ENCODE measurements at regions not wholly inside any gene's neighbourhood (a gene's known extent, or its start where the extent isn't known, plus 50 kb on each side); places are given as distances from the start of the nearest gene placed in this dataset.
"Not testable (repeated sequence)": the region's sequence is repeated elsewhere in the genome, so short reads cannot be mapped to it uniquely, and the experiment has no call there.

DNA sequence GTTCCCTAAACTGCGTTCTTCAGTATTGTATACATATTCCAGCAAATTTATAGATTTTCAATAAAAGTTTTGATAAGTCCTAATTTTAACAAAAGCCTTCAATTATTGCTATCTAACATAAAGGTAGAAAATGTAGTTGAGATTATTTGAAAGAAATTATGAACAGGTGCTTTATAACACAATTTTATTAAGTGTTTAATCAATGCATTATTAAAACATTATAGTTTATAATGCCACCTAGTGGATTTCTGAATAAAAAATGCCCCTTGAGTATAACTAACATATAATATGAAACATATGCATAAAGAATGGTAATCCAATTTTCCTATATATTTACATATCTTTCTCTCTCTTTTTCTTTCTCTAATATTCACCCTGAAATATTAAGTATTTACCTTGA lies 515.3 kb downstream of the SLC6A15 start:
- no peak for DNase-seq (ENCODE audit: low read depth in 2 of 2)

DNA sequence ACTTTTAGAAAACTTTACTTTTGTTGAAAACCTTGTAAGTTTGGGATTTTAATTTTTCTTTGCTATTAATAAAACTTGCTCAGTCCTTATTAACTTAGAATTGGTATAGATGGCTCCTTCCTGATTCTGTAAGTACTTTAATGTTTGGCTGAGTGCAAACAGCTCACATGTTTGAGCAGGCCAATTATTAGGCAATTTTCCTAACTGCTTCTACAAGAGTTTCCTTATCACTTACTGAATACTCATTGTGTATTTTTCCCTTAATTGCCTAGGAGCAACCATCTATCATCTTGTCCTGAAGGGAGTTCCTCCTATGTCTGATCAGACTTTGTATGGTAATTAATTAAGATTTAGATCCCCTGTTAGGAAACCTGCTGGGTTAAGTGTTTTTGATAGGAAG lies 521.4 kb downstream of the SLC6A15 start:
- DNase-seq (ENCODE audit: low read depth in 2 of 2), result not testable (repeated sequence)

DNA sequence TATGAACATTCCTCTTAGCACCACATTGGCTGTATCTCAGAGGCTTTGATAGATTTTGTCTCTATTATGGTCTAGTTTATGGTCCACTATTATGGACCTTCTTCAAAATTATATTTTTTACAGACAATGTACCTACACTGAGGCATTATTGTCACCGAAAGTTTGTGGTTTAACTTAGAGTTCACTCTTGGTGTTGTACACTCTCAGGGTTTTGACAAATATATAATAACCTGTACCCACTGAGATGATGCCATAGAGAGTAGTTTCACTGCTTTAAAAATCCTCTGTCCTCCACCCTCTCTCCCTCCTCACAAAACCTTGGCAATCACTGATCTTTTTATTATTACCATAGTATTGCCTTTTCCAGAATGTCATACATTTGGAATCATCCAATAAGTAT lies 528.2 kb downstream of the SLC6A15 start:
- no peak for DNase-seq (ENCODE audit: low read depth in 2 of 2)

DNA sequence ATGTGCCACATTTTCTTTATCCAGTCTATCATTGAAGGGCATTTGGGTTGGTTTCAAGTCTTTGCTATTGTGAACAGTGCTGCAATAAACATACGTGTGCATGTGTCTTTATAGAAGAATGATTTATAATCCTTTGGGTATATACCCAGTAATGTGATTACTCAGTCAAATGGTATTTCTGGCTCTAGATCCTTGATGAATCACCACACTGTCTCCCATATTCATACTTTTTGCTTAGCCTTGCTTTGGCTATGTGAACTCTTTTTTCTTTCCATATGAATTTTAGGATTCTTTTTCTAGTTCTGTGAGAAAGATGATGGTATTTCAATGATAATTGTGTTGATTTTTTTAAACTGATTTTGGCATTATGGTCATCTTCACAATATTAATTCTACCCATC lies 530.1 kb downstream of the SLC6A15 start:
- not testable (repeated sequence) for DNase-seq (ENCODE audit: low read depth in 2 of 2)

DNA sequence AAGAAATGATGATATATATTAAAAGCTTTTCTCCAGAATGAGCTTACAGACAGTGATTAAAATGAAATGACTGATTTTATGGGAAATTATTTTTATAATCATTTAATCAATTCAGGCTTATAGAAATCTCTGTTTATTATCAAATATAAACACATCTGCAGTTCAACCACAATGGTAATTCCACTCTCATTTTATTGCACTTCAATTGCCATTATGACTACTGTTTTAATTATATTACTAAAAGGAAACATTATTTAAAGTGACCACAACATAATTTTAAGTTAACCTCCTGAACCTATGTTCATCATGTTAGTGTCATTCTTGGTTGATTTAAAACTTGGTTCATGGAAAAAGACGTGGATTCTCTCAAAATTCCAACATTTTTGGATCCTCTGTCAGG lies 536.3 kb downstream of the SLC6A15 start:
- DNase-seq (ENCODE audit: low read depth in 2 of 2), result no peak

DNA sequence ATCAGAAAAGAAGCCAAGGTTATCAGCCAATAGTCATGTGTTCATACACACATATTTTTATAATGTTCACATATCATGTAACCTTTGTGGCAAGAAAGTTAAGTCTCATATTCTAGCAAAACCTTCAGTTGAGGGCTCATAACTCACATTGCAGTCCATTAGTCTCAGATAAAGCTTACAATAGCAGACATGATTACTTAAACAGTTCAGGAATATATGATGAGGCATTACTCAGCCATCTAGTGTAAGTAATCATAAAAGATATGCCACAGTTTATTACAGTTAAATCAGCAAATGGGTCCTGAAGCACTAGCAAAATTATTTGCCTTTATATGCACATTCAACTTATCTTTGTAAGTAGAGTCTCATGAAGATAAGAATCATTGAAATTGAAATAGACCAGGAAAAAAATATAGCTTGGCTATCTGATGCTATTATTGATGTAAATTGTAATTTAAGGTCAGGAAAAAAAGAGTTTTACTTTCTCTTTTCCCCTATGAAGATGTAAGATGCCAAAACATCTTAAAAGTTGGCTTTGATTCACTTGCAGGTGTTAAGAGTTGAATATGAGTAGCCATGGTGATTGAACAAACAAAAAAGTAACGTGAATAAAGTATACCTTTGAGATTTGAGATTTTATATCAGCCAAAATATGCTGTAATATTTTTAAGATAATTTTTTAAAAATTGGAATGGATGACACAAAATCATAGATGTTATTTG lies 537.0 kb downstream of the SLC6A15 start:
- DNase-seq (ENCODE audit: low read depth in 2 of 2), result no peak

DNA sequence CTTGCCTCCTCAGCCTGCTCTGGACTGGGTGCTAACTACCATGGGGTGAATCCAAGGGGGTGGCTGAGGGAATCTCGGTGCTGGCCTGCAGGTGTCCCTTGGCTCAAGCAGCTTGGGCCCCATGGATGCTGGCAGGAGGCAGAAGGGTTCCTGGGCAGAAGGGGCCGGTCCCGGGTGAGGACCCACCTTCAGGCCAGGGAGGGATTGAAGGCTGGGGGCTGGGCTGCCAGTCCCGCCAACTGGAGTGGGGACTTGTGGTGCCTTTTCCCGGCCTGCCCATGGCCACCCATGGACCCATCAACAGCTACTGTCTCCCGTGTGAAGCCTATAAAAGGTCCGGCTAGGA lies 550.1 kb downstream of the SLC6A15 start:
- no peak for DNase-seq (ENCODE audit: low read depth in 2 of 2)

DNA sequence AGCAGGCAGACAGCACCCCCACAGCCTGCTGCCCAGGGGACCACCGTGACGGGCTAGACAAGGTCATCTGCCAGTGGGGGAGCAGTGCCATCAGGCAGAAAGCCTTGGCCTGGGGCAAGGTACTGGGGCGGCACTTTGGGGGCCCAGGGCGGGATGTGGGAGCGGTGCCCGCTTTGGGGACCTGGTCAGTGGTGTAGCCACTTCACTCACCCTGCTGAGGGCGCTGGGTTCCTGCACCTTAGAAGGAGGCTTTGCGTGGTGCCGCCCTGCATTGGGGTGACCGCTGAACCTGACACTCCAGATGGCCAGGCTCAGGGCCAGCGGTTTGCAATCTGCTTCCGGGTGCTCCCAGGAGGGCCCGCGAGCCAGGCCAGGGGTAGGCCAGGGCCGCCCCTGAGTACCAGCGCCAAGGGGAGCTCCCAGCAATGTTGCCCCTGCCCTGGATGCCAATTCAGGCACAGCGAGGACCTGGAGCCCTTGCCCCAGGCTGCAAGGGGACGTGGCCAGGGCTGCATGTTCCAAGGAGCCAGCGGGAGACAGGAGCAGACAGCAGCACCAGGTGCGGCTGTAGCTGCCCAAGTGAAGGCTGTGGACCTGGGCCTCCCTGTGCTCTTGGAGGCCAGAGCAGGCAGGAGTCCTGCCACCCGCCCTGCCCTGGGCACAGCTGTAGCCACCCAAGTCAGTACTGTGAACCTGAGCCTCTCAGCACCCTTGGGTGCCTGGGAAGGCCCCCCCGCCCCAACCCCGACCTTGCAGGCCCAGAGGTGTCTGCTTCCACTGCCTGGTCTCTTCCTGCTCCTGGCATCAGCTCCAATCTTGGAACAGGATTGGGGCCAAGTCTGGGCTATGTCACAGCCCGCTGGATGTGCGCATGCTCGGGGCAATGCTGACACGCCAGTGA lies 550.7 kb downstream of the SLC6A15 start:
- DNase-seq (ENCODE audit: low read depth in 2 of 2), result no peak

DNA sequence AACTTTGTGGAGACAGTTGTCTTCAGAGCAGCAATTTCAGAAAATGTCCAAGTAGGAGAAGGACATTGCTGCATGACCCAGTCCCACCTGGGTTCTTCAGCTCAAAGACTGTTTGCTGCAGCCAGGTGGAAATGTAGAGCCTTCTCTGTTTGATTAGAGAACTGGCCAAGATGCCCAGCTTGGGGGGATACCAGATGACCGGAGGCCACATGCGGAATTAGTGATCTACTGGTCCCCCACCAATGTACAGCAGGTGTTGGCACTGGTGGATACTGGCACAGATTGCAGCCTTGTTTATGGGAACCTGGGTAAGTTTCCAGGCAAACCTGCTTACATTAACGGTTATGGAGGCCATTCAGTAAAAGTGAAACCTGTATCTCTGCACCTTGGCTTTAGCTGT lies 555.3 kb downstream of the SLC6A15 start:
- no peak for DNase-seq (ENCODE audit: low read depth in 2 of 2)

DNA sequence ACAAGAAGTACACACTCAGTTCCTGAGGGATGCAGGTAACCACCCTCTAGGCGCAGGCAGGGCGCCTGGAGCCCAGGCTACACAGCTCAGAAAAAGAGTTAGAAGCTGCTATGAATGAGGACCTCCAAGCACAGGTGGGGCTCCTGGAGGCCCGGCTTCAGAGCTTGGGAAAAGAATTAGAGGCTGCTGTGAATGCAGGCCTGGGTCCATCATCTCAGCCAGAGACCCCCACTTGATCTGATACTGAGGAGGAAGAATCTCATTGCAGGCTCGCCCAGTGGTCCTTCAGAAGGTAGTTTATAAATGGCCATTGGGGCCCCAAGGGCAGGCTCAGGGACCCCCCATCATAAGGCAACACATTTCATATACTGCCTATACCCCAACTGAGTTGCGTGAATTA lies 556.4 kb downstream of the SLC6A15 start:
- no peak for DNase-seq (ENCODE audit: low read depth in 2 of 2)

DNA sequence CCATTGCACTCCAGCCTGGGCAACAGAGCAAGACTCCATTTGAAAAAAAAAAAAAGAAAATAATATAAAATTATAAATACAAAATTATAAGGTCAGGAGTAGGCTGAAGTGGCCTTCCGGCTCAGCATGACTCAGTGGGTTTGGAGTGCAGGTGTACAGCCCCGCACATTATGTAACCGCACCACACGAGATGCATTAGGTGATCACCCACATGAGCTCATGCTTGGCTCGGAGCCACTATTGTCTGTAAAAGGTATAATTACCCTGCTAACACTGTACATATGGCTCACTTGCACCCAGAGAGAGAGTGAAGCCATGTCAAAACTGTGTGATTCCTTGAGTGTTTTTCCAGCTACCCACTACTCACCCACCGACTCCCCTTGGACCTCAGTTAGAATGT lies 557.0 kb downstream of the SLC6A15 start:
- no peak for DNase-seq (ENCODE audit: low read depth in 2 of 2)

DNA sequence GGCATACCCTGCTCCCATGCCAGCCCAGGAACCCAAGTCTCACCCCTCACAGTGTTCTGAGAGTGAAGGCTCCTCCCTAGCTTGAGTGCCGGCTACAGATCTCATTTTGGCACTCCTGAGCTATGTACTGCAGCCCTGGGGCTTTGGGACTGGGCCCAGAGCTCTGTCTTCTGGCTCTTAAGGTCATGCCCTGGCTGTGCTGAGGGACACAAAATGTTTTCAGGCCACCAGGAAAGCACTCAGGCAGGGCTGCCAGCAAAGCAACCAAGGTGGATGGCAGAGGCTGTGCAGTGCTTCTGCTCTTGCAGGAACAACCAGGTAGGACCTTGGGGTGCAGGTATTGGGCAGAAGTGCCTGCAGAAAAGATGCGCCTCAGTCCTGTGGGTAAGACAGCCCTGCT lies 564.0 kb downstream of the SLC6A15 start:
- DNase-seq (ENCODE audit: low read depth in 2 of 2), result no peak

DNA sequence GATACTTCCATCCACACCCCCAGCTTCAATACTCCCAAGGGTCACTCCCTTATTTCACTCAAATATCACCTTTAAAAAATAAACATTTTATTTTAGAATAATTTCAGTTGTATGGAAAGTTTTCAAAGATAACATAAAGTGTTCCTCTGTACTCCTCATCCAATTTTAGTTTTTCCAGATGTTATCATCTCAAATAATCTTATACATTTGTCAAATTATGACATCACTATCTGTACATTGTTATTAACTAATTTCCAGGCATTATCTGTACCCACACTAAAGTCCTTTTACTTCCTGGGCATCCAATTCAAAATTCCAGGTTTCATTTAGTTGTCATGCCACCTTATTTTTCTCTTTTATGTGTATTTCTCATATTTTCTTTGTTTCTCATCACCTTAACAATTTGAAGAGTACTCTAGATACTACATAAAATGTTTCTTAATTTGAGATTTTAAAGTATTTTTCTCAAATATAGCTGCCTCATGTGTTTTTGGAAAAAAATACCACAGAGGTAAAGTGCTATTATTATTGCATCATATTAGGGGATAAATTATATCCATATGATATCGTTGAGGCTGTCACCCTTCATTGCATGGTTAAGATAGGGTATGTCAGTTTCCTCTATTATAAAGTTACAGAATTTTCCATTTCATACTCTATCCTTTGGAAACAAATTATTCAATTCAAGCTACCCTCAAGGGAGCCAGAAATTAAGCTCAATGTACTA lies 571.0 kb downstream of the SLC6A15 start:
- DNase-seq (ENCODE audit: low read depth in 2 of 2), result no peak

DNA sequence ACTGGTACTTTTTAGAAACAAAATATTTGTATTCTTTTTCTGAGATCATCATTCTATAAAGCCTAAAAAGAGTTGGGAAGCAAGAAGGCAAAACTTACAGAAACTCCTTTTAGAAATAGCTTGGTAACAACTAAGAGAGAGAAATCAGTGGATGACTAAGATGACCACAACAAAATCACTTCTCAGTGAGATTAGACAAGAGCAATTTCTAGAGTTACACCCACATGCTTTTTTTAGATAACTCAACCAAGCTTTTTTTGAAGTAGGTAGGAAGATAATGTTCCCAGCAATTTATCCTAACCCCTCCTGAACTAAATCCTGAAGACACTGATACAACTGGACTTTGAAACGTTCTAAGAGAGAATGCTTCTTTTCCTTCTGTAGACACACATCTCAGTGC lies 576.4 kb downstream of the SLC6A15 start:
- no peak for DNase-seq (ENCODE audit: low read depth in 2 of 2)

DNA sequence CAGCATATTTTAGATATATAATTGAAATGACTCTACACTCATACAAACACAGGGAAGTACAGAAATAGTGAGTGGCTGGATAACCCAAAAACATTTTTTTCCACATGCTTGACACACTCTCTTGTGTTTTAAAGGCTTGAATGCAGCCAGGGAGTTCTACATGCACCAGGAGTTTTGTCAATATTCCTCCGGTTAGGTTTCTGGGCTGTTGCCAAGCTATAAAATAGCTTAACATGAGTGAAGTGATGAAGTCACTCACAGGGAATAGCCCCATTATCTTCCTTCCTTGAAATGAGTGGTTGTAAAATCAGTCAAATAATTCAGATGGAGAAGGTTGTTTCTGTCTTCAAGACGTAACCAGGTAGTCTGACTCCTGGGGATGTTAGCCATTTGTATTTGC lies 582.7 kb downstream of the SLC6A15 start:
- DNase-seq (ENCODE audit: low read depth in 2 of 2), result no peak

DNA sequence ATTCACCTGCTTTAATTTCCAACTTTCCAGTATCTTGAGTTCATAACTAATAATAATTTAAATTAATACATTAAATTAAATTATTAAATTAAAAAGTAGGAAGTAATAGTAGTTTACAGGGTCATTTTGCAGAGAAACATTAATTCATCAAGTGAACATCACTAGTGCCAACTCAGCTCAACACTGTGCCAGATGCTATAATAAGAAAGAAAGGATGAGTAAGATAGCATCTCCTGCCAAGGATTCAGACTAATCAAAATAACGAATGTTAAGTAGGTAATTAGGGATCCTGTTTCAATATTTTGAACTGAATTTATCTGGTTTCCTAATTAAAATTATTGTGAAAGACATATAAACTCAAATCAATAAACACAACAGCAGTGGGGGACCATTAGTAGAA lies 596.7 kb downstream of the SLC6A15 start:
- no peak for DNase-seq (ENCODE audit: low read depth in 2 of 2)

DNA sequence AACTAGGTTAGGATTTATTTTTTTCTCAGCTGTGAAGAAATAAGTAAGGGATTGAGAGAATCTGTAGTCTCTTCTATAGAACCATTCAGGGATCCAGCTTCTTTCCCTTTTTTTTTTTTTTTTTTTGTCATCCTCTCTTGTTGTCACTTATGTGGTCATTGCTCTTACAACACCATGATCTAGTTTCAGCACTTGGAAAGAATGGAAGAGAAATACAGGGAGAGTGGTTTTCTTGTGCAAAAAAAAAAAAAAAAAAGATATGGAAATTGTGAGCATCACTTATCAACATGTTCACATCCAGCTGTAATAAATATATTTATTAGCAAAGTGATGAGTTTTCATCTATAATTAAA lies 599.3 kb downstream of the SLC6A15 start:
- no peak for DNase-seq (ENCODE audit: low read depth in 2 of 2)

DNA sequence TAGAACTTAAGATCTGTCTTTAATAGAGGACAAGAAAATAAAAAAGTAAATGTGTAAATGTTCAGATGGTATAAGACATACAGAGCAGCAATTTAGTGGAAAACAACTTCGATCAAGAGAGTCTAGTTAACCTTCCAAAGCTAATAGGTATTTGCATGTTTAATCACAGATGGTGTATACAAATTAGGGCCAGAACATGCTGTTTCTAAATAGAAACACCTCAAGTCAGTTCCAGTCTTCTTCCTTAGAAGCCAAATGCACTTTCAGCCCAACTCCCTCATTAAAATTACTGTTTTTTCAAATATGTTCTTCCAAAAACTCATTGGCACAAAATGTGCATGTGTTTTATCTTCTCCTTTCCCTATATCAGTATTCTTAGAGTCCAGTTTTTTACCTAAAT lies 604.4 kb downstream of the SLC6A15 start:
- no peak for DNase-seq (ENCODE audit: low read depth in 2 of 2)

DNA sequence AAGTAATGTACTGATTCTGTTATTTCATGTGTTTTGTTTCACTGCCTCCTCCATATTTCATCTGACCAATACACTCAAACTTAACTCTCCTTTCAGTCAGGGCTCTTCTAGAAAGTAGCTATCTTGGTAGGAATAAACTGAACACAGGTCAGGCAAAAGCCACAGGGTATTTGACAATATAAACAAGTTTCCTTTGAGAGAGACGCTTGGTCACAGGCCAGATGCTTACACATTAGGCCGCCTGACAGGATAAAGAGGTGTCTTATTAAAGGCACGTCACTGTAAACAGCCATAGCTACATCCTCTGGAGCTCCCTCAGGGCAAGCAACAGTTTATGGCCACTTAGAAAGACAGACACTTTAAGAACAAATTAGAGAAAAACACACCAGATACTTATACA lies 607.5 kb downstream of the SLC6A15 start:
- no peak for DNase-seq (ENCODE audit: low read depth in 2 of 2)

DNA sequence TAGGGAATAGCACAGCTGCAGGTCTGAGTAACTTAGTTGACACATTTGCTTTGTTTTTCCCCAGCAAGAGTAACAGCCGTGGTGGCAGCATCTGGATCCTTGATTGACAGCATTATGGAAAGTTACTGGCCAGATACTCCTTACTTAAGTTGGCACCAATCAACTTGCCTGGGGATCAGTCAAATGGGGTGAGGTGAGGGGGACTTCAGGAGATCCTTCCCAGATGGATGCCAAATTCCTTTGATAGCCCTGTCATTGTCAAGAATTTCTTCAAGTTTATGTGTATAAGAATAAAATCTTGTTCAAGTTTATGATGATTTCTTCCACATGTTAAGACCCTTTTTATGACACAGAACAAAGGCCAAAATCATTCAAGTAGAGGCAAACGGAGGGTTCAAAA lies 618.4 kb downstream of the SLC6A15 start:
- no peak for DNase-seq (ENCODE audit: low read depth in 2 of 2)

DNA sequence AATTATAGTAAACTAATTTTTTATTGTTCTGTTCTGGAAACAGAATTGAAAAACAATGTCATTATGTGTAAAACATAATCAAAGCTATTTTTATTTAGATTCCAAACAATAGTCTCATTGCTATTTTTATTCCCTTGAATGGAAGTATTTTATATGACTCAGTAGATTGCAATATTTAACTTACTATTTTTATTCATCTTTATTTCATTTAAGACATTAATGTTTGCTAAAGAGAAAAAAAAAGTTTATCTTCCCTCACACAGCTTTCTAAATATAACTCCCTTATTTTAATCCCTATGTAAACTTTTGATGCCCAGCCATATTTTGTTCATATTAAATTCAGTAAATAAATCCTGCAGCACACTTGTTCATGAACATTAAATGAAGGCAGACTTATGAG lies 622.4 kb downstream of the SLC6A15 start:
- no peak for DNase-seq (ENCODE audit: low read depth in 2 of 2)

DNA sequence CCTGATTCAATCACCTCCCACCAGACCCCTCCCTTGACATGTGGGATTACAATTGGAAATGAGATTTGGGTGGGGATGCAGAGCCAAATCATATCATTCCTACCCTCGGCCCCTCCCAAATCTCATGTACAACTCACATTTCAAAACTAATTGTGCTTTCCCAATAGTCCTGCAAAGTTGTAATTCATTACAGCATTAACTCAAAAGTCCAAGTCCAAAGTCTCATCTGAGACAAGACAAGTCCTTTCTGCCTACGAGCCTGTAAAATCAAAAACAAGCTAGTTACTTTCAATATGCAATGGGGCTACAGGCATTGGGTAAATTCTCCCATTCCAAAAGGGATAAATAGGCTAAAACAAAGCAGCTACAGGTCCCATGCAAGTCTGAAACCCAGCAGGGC lies 634.6 kb downstream of the SLC6A15 start:
- DNase-seq (ENCODE audit: low read depth in 2 of 2), result no peak

DNA sequence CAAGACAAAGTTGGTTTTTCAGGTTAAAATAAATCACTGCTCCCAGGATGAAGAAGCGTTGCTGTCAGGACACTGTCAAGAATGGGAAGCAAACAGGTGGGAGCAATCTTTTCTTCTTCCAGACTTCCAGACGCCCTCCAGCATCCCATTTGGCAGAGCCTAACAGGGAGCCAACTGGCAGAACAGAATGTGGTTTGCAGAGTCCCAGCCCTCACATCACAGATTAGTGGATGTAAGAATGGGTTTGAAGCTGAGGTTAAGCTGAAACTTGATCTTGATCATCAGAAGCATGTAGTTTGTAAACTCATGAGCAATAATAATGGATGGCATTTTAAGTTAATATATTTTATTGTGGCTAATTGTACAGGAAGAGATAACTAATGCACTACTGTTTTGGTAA lies 636.4 kb downstream of the SLC6A15 start:
- no peak for DNase-seq (ENCODE audit: low read depth in 2 of 2)
